ENCODE measurements at regions not wholly inside any gene's neighbourhood (a gene's known extent, or its start where the extent isn't known, plus 50 kb on each side); places are given as distances from the start of the nearest gene placed in this dataset.

GRCh38 chr5:3896098-3896497 is 300.5 kb downstream of the IRX1 start:
- TF ChIP-seq CTCF (IDR thresholded peaks at IDR 0.05) (no peak), POLR2A (IDR thresholded peaks at IDR 0.05) (no peak)

All from esophagus squamous epithelium (tissue), 4 donors.